HL-60 (cell line): ENCODE measurements at regions not wholly inside any gene's neighbourhood (a gene's known extent, or its start where the extent isn't known, plus 50 kb on each side); places are given as distances from the start of the nearest gene placed in this dataset.

Source experiments
- DNase-seq, 2 experiments: peaks; one replicate each; pipeline ENCODE4 v3.0.0-alpha.2; 2010 to 2020; ENCODE audit warnings: low read depth in 1 of 2, low spot score in 1 of 2
- H3K27ac ChIP-seq: fragments of 250-450 bp; sonication (Bioruptor Pico); replicated peaks from 2 replicates; pipeline ENCODE4 v1.5.1; 2020; ENCODE audit warnings: mild to moderate bottlenecking, moderate library complexity
- H3K27me3 ChIP-seq: fragments of 250-450 bp; sonication (Bioruptor Pico); 2 replicates; pipeline ENCODE4 v1.5.1; 2021; ENCODE audit warnings: mild to moderate bottlenecking, moderate library complexity; ENCODE audit not compliant: insufficient read depth, poor library complexity, severe bottlenecking
- H3K4me3 ChIP-seq: replicated peaks from 2 replicates; pipeline ENCODE4 v1.5.1; 2011; ENCODE audit warnings: mild to moderate bottlenecking, control low read depth, low read length; ENCODE audit not compliant: insufficient read depth
- CTCF ChIP-seq: IDR thresholded peaks from one replicate; pipeline ENCODE4 v1.5.1; 2011; ENCODE audit warnings: low read length, control low read depth, inconsistent platforms; ENCODE audit not compliant: insufficient read depth
- GABPA ChIP-seq: IDR thresholded peaks from 2 replicates; pipeline ENCODE4 v1.6.1; 2012; ENCODE audit warnings: low read depth
- POLR2AphosphoS5 ChIP-seq: IDR thresholded peaks from 2 replicates; pipeline ENCODE4 v1.6.1; 2012; ENCODE audit warnings: low read depth
- REST ChIP-seq: IDR thresholded peaks from 2 replicates; pipeline ENCODE4 v1.6.1; 2012; ENCODE audit warnings: low read depth; ENCODE audit not compliant: insufficient replicate concordance
- SPI1 ChIP-seq: IDR thresholded peaks from 2 replicates; pipeline ENCODE4 v1.6.1; 2012; ENCODE audit warnings: low read depth, mild to moderate bottlenecking, borderline replicate concordance

- no peak overlapping the region for H3K27ac ChIP-seq
- no peak for TF ChIP-seq POLR2AphosphoS5
- TF ChIP-seq SPI1: no peak
- TF ChIP-seq GABPA: no peak
- TF ChIP-seq REST: no peak
- no peak for TF ChIP-seq CTCF
- DNase-seq: no peak
- H3K4me3 ChIP-seq: no peak overlapping the region
- no peaks in the 10 kb centered on the region for H3K27me3 ChIP-seq
These were observed 535.8 kb downstream of the FUT8 start for GRCh38 chr14:65948302-65948701.

- Histone ChIP-seq H3K27ac (no peak overlapping the region), H3K4me3 (no peak overlapping the region), H3K27me3 (no peaks in the 10 kb centered on the region)
- DNase-seq: no peak
- no peak for TF ChIP-seq GABPA
- no peak for TF ChIP-seq REST
These were observed 536.3 kb upstream of the CCDC196 start for GRCh38 chr14:65949711-65950516.

- TF ChIP-seq GABPA (no peak), POLR2AphosphoS5 (no peak), REST (no peak), CTCF (no peak), SPI1 (no peak)
- DNase-seq: no peak
- no peaks in the 10 kb centered on the region for H3K27me3 ChIP-seq
These were observed 531.2 kb upstream of the CCDC196 start for GRCh38 chr14:65954942-65955341.

More at GRCh38 chr14:65954942-65955341, 531.2 kb upstream of the CCDC196 start:
- no peak overlapping the region for H3K4me3 ChIP-seq
- no peak overlapping the region for H3K27ac ChIP-seq
